Globus pallidus (tissue), 1 donor: ENCODE measurements at regions not wholly inside any gene's neighbourhood (a gene's known extent, or its start where the extent isn't known, plus 50 kb on each side); places are given as distances from the start of the nearest gene placed in this dataset.
"Not testable (repeated sequence)": the region's sequence is repeated elsewhere in the genome, so short reads cannot be mapped to it uniquely, and the experiment has no call there.

Experiments
- DNase-seq: peaks from one replicate; pipeline ENCODE4 v3.0.0-alpha.2; 2015; ENCODE audit warnings: low spot score

DNA sequence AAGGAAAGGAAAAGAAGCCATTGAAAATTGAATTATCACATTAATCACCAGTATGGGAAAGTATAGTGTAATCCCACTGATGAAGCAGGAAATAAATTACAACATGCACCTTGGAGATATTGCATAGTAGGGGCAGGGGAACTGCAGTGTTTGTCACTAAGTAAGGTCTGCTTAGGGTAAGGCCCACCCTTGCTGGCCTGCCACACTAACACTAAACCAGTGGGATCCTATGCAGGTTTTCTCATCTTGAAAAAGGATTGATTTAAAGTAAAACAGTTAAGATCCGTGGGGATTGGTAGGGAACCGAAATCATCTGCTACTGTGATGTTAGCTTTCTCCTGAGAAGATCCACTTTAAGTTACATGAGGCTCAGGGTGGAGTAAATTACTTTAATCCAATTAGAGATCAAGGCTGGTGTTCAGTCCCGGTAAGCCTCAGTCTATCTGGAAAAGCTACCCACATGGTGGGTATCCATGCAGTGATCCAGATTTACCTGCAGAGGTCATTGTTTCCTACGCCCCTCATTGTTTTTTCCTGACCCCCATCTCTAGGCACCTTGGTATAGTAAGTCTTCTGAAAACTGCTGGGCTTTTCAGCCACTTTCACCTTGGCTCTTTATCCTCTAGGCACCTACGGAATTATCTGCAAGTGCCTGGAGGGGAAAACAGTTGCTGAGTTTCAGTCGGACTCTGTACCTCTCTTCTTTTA is 1014.9 kb upstream of the ATXN8OS start:
- DNase-seq = no peak

DNA sequence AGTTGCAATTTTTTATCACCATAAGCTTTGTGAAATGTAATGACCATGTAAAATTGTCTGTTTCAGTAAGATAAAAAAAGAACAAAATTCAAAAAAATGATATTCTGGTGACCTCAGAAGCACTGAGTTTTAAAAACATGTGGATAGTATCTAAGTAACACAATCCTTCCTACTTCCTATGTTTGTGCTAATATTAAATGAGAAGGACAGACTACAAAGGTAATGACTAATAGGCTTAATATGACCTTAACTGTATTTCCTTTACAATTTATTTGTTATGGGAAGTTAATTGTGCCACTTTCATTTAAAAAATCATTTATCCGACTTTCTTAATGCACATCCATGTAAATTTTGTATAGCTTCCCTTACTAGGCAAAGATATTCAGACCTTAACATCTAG is 1030.4 kb upstream of the ATXN8OS start:
- DNase-seq = no peak

DNA sequence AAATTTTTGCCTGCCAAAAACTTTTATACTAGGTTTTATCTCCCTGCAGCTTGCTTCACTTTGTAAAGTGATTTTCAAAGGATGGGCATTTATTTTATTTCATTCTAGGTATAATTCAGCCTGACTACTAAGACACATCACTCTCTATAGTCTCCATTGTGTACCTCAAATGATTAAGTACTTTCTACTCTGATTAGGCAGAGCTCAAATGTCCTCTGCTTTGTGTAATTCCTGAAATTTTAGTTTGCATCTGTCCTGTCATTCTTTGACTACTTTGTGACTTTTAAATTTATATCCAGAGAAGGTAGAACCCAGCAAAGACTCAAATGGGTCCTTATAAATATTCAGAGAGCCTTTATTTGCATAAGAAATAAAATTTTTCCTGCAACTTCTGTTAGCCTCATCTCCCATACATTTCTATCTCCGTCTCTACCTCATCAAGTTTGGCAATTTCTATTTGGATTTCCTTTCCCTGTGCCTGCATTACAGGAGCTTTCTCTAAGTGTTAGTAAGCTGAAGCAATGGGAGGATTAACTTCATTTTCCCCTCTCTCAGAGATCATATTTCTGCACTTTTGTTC is 1038.0 kb upstream of the ATXN8OS start:
- DNase-seq = no peak

DNA sequence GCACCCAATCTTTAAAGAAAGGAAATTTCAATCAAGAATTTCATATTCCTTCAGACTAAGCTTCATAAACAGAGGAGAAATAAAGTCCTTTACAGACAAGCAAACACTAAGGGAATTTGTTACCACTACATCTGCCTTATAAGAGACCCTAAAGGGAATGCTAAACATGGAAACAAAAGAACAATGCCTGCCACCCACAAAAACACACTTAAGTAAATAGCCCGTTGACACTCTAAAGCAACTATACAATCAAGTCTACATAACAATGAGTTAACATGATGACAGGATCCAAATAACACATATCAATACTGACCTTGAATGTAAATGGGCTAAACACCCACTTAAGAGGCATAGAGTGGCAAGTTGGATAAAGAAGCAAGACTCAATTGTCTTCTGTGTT is 1056.9 kb upstream of the ATXN8OS start:
- no peak for DNase-seq

DNA sequence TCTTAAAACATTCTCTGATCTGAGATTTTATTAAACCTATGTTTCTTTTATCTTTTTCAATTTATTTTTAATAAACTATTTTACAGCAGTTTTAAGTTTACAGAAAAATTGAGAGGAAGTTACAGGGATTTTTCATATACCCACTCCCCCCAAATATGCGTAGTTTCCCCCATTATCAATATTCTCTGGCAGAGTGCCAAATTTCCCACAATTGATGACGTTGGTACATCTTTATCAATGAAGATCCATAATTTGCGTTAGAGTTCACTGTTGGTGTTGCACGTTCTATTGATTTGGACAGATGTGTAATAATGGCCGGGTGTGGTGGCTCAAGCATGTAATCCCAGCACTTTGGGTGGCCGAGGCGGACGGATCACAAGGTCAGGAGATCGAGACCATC is 1063.0 kb upstream of the ATXN8OS start:
- DNase-seq = no peak

DNA sequence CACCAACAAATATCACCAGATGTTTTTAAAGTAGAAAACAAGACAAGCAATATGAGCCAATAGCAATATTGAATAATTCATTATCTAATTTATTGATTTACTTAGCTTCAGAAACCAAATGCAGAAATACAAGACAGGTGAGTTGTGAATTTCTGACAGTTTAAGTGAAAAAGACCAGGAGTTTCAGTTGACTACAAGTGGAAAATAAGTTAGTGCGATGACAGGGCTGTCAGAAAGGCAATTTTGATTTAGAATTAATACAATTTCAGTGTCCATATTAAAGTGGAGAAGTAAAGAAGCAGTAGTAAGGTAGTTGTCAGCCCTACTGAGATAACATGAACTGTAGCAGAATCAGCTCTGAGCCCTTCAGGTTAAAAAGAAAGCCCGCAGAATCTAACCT is 1066.7 kb upstream of the ATXN8OS start:
- no peak for DNase-seq

DNA sequence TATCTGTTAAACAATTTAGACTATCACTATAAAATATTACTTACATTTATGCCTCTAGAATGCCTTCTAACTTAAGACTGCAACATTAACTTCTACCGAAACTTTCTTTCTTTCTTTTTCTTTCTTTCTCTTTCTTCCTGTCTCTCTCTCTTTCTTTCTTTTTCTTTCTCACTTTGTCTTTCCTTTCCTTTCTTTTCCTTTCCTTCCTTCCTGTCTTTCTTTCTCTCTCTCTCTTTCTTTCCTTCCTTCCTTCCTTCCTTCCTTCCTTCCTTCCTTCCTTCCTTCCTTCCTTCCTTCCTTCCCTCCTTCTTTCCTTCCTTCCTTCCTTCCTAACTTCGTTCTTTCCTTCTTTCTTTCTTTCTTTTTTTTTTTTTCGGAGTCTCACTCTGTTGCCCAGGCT is 1071.9 kb upstream of the ATXN8OS start:
- DNase-seq = no peak

DNA sequence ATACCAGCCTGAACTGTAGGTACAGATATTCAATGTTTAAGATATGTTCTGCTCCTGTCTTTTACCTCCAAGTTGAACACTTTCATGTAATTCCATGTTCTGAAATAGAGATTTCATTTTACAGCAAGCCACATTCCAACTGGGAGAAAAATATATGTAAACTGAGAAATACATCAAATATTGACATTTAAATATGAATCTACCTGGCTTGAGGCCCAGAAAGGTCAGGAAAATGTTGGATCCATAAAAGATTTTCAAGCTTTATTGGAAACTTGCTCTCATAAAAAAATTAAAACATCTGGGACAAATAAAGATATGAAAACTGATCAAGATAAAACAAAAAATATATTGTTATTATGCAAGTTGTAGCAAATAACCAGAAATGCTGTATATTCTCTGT is 1078.7 kb upstream of the ATXN8OS start:
- no peak for DNase-seq

DNA sequence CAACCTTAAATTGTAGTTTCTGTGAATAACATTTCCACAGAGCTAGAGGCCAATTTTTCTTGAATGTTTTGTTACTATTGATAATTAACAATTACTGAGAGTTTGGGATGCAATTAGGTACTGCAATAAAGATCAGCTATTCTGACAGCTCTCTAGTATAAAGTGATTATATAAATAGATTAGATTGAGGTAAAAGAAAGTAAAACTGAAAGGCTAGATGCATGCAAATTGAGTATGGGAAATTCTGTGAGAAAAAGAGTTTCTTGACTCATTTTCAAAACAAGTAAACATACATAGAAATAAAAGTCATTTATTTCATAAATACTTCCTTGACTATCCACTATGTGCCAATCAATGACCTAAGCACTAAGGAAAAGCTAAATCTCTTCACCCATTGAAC is 1087.5 kb upstream of the ATXN8OS start:
- no peak for DNase-seq

DNA sequence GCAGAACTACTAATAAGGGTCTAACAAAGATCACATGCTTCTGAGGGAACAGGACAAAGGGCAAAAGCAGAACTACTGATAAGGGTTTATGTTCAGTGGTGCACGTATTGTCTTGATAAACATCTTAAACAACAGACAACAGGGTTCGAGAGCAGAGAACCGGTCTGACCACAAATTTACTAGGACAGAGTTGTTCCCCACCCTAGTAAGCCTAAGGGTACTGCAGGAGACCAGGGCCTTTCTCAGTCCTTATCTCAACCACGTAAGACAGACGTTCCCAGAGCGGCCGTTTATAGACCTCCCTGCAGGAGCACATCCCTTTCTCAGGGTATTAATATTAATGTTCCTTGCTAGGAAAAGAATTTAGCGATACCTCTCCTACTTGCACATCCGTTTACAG is 1089.5 kb upstream of the ATXN8OS start:
- not testable (repeated sequence) for DNase-seq

DNA sequence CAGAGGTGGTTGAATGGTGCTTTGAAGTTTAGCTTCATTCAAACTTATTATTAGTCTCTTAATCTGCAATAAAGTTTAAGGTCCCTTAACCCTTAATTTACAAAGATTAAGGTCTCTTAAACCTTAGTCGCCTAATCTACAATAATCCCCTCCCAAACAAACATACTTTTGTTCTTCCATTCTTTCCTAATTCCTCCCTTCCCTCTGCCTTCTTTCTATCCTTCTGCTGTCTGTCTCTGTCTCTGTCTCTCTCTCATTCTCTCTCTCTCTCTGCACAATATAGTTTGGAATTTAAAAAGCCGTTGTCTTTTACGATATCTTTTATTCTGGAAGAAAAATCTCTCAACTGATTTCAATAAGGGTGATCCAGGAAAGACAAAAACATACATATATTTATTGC is 1096.8 kb upstream of the ATXN8OS start:
- DNase-seq = no peak

DNA sequence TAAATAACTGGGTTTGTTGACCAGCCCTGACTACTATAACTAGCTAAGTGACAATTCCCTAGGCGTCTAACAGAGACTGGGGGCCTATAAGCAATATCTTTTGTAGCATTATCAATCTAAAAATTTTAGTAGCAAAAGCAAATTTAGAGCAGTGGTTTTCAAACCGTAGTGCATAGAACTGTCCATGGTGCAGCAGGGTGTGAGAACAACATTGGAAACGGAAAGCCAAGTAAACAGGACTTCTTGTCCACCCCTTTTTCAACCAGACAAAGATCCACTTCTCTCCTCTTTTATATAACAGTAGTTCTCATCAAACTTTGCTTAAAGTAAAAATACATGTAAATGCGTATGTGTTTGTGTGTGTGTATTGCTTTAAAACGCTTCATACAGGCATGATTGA is 1099.1 kb upstream of the ATXN8OS start:
- DNase-seq = no peak

DNA sequence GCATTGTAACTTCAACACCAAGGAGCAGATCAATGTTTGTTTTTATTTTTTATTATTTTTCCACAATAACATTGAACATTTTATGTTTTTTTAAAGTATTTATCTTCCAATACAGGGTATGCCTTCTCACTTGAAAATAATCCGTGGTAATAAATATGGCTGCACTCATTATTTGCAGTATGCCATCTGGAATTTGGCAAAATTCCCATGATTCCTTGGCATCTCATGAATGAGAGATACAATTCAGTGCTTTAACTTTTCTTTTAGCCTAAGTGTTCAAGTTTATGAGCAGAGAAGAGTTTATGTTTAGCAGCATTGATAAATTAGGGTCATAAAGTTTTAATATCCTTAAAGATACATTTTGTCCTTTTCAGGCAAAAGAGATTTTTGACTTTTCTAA is 1109.6 kb upstream of the ATXN8OS start:
- no peak for DNase-seq

DNA sequence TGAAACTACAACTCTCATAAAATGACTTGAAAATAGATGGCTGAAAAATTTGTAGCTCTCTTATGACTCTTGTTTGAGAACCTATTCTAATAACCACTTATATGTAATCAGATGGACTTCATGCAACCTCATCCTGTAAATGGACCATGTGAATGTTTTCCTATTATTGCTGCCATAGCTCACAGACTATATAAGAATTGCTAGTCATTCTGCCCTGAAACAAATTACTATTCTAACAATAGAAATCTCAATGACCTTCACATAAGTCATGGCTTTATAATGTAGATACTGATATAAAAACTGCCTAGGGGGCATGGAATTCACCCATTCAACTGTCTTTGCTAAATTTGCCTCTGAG is 1111.0 kb upstream of the ATXN8OS start:
- DNase-seq = no peak

DNA sequence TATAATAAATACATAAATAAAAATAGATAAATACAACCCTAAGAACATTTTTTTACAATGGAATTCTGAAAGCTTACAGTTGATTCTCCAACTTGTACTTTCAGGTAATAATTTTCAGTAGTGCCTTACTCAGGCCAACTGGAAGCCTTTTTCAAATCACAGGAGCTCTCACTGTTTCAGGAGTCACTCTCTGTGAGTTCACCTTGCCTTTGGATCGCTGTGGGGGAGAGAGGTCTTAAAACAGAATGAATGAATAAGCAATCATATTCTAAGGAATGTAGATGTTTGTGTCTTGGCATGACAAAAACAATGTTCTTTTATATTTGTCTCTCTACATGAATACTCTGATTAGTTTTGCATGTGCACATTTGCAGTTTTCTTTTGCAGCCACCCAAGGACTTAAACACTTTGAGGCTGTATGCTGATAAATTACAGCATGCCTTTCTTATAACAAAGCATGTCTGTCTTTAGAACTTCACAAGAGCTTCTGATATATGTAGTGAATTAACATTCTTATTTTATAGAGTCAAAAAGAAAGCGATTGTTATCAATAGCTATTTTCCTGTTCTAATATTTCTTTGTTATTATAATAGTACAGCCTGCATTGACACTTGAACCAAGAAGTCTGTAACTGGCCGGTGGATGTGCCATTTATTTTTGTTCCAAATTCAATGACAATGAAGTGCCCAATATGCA is 1111.5 kb upstream of the ATXN8OS start:
- no peak for DNase-seq

DNA sequence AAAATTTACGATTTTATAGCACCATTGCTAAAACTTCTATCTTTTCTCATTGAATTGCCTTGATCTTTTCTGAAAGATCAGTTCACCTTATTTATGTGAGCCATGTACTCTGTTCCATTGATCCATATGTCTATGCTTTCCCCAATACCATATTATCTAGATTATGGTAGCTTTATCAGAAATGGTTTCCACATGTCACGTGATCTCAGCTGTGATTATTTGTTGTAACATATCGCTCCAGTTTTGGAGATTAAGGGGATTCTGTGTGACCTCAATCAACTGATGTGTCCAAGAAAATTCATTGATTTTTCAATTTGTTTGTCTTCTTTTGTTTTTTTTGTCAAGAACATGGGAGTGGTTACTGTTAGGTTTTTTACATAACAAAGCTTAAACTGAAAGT is 1114.5 kb upstream of the ATXN8OS start:
- DNase-seq = no peak

DNA sequence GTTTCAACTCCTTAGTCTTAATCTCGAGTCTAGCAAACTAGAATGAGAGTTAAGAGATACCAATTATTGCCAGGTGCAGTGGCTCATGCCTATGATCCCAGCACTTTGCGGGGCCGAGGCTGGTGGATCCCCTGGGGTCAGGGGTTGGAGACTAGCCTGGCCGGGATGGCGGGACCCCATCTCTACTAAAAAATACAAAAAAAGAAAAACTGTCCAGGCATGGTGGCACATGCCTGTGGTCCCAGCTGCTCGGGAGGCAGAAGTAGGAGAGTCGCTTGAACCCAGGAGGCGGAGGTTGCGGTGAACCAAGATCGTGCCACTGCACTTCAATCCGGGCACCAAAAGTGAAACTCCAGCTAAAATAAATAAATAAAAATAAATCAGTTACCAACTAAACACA is 1119.5 kb upstream of the ATXN8OS start:
- no peak for DNase-seq

DNA sequence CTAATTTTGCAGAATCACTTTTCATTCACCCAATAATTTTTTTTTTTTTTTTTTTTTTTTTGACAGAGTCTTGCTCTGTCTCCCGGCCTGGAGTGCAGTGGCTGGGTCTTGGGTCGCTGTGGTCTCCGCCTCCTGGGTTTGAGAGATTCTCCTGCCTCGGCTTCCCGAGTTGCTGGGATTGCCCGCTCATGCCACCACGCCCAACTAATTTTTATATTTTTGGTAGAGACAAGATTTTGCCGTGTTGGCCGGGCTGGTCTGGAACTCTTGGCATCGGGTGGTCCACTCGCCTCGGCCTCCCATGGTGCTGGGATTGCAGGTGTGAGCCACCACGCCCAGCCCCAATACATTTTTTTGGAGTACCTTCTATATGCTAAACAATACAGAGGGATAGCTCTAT is 1120.0 kb upstream of the ATXN8OS start:
- no peak for DNase-seq

DNA sequence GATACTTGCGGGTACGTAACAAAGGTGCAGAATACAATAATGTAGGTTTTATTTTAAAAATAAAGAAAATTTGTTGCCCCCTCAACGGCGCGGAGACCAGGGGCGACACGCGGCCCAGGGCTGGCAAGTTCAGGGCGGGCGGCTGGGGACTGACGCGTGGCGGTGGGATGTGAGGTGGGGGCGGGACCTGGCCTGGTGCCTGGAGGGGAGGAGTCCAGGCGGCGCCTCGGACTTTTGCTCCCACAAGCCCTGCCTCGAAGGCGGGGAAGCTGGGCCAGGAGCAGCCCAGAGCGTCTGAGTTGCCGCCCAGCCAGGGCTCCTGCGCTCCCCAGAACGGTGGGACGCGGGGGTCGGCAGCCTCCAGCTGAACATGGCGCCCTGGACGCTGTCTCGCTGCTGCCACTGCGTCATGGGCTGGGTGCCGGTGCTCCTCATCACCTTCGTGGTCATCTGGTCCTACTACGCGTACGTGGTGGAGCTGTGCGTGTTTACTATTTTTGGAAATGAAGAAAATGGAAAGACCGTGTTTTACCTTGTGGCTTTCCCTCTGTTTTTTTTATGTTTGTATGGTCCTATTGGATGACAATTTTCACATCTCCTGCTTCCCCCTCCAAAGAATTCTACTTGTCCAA is 1122.8 kb upstream of the ATXN8OS start:
- DNase-seq = no peak

DNA sequence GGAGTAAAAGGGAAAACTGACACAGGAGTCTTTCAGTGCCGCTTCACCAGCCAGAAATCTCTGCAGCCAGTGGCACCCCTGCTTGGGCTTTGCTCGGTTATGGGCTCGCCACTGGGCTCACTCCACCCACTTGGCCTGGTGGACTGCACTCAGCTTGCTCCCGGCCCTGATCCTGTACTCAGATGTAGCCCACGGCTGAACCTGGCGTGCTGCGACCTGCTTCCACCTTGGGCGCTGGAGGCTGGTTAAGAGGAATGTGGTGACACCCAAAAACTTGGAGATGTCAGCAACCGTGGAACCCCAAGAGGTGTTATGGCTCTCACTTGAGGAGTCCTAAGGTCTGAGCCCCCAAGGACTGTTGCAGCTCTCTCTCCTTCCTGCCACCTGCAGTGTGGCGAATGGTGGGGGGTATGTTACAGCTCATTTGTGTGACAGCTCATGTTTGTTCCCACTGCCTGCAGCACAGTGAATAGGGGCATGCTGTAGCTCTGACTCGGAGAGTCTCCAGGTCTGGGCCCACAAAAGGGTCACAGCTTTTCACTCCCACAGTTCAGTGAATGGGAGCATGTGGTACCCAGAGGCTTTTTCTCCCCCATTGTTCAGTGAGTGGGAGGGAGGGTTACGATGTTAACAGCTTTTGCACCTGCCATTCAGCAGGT is 1124.5 kb upstream of the ATXN8OS start:
- DNase-seq = no peak

DNA sequence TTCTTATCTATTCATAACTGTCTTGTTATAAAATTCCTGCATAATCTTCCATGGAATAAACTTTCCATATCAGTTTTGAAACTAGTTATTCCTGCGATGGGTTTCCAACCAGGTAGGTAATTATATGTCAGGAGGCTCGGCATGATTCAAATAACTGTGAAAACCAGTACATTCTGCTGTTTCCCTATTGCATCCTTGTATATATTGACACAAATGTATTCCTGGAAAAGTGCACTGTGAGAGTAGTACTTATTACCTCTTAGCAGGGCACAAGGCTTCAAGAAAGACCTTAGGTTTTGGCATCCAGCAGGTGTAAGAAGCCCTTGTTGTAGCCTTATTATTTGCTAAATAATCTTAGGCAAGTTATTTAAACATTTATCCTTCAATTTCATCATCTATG is 1131.3 kb upstream of the ATXN8OS start:
- DNase-seq = no peak

DNA sequence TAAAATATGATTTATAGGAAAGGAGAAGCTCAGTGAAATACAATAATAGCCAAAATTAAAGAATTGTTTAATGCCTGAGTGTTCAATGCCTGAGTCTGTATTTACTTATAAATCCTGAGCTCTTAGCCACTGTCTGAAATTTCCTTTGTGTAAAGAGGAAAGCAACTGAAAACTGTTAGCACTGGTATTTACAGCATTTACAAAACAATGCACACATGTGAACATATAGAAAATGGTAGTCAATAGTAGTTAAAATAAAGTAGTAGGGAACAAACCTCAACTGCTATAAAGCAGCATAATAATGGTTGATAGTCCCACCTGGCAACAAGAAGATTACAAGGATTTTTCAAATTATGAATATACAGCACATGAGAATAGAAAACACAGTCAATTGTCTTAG is 1137.1 kb upstream of the ATXN8OS start:
- no peak for DNase-seq

DNA sequence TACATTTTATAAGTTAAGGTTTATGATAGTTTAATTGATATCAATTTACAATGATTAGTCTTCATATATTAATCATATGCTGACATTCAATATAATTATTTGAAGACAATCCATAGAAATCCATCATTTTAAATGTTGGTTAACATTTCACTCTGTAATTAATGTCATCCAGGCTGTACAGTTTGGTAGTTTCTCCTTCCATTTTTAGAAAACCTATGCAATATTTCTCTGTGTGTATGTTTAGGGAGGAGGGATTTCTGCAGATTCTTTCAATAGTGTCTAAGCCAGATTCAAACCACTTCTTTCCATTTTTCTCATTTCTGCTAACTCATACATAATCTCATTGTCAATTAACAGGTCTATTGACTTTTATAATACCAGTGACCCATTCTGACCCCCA is 1159.0 kb upstream of the ATXN8OS start:
- DNase-seq = no peak
